AG09319 (cell line): ENCODE measurements at regions not wholly inside any gene's neighbourhood (a gene's known extent, or its start where the extent isn't known, plus 50 kb on each side); places are given as distances from the start of the nearest gene placed in this dataset.

Source experiments
- DNase-seq: peaks from one replicate; pipeline ENCODE4 v3.0.0-alpha.2; 2010; ENCODE audit warnings: low read depth; ENCODE audit errors: extremely low read depth
- CTCF ChIP-seq: IDR thresholded peaks from 2 replicates; pipeline ENCODE4 v1.5.1; 2011; ENCODE audit warnings: low read depth, mild to moderate bottlenecking, inconsistent platforms, low read length, moderate library complexity

GRCh38 chr12:114986178-114986714 is 302.3 kb upstream of the TBX3 start:
- no peak for DNase-seq
- no peak for TF ChIP-seq CTCF

DNA sequence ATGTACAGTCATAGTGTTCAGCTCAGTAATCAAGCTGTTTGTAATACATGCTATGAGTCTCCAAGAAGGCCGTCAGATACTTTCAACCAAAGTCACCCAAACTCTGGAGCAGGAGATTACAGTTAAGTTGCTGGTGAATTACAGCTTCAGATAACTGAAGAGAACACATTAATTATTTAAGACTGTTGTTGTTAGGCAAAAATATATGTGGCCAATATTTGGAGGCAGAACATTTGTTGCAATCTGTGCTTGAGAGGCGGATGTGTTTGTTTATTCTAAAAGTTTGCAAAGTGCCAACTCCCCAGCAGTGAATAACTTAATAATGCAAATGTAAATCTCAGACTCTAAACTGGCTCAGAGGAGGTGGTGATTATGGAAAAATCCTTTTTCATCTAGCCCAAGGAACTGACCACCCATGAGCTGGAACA is 300.7 kb upstream of the TBX3 start:
- no peak for DNase-seq
- no peak for TF ChIP-seq CTCF

DNA sequence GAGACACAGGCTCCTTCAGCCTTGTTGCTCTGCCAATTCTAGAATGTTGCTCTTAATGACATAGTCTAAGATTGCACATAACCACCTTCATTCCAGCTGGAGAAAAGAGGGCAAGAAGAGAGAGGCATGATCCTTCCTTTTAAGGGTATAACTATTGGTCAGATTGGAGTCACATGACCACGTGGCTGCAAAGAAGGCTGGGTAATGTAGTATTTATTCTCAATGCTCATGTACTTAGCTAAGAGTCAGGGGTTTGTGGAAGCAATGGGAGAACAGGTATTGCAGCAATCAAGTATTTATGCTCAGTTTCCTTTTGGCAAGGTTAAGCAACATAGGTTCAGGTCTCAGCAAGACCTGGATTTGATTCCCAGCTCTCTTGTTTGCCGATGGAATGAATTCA is 298.8 kb upstream of the TBX3 start:
- DNase-seq: no peak
- TF ChIP-seq CTCF: no peak

DNA sequence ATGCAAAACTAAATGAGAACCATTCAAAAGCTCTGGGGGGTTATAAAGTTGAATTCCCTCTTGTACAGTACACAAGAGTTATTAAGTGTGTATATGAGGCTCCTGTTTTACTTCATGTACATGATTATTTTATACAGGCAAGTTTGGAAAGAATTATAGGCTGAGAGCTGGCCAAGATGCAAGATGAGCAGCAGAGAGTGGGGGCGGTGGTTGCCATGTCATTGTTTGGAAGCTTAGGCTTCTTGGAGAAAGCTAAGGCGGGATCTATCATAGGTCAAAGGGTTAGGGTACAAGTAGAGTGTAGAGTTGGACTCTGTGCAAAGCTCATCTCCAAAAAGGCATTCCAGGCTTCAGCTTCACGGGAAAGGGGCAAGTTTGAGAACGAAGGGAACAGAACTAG is 297.1 kb upstream of the TBX3 start:
- no peak for DNase-seq
- no peak for TF ChIP-seq CTCF

- no peak for TF ChIP-seq CTCF
- no peak for DNase-seq
Observed at GRCh38 chr12:114976959-114977358, 293.0 kb upstream of the TBX3 start.

DNA sequence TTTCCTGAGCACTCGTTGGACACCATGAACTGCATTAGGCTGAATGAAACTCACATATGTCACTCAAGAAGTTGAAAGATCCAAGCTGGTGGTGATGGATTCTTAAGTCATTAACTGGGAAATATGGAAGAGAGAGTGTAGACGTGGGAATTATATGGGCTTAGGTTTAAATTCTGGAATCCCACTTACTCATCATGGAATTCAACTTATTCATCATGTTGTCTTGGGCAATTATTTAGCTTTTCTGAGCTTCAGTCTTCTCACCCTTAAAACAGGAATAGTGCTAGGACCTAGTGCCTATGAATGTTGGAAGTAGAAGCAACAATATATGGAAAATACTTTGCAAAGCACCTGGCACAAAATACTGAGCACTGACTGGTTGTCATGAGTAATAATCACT is 292.4 kb upstream of the TBX3 start:
- no peak for TF ChIP-seq CTCF
- no peak for DNase-seq

GRCh38 chr12:114975640-114976310 is 291.8 kb upstream of the TBX3 start:
- TF ChIP-seq CTCF: no peak
- DNase-seq: no peak
